MM.1S (cell line): ENCODE measurements at regions not wholly inside any gene's neighbourhood (a gene's known extent, or its start where the extent isn't known, plus 50 kb on each side); places are given as distances from the start of the nearest gene placed in this dataset.

ENCODE experiments used
- DNase-seq: peaks from one replicate; pipeline ENCODE4 v3.0.0-alpha.2; 2015
- H2AFZ ChIP-seq: fragments of 300-600 bp; sonication (generic); 2 replicates; pipeline ENCODE4 v1.6.0; 2016; ENCODE audit warnings: antibody characterized with exemption, low read length
- H3F3A ChIP-seq: fragments of 300-600 bp; sonication (generic); 2 replicates; pipeline ENCODE4 v1.6.1; 2016; ENCODE audit warnings: mild to moderate bottlenecking, antibody characterized with exemption, low read length, moderate library complexity, mixed read lengths; ENCODE audit not compliant: insufficient read depth
- H3K27ac ChIP-seq: fragments of 300-600 bp; sonication (generic); 2 replicates; pipeline ENCODE4 v1.5.1; 2016; ENCODE audit warnings: mild to moderate bottlenecking, low read length
- H3K27me3 ChIP-seq: fragments of 300-600 bp; sonication (generic); replicated peaks from 2 replicates; pipeline ENCODE4 v1.6.0; 2016; ENCODE audit warnings: low read length; ENCODE audit not compliant: insufficient read depth
- H3K36me3 ChIP-seq: fragments of 300-600 bp; sonication (generic); replicated peaks from 2 replicates; pipeline ENCODE4 v1.6.1; 2016; ENCODE audit warnings: mild to moderate bottlenecking, low read length, mixed read lengths; ENCODE audit not compliant: insufficient read depth
- H3K4me1 ChIP-seq: fragments of 300-600 bp; sonication (generic); 2 replicates; pipeline ENCODE4 v1.6.1; 2016; ENCODE audit warnings: low read length, mixed read lengths
- H3K4me2 ChIP-seq: fragments of 300-600 bp; sonication (generic); 2 replicates; pipeline ENCODE4 v1.6.0; 2016; ENCODE audit warnings: low read depth, low read length
- H3K4me3 ChIP-seq: fragments of 300-600 bp; sonication (generic); 2 replicates; pipeline ENCODE4 v1.5.1; 2016; ENCODE audit warnings: low read length, mixed read lengths
- H3K79me2 ChIP-seq: fragments of 300-600 bp; sonication (generic); 2 replicates; pipeline ENCODE4 v1.6.1; 2016; ENCODE audit warnings: mixed run types, low read length, mixed read lengths
- H3K9ac ChIP-seq: fragments of 300-600 bp; sonication (generic); 2 replicates; pipeline ENCODE4 v1.6.1; 2016; ENCODE audit warnings: low read length, mixed read lengths
- H3K9me2 ChIP-seq: fragments of 300-600 bp; sonication (generic); replicated peaks from 2 replicates; pipeline ENCODE4 v1.6.1; 2016; ENCODE audit warnings: mild to moderate bottlenecking, low read length, mixed read lengths; ENCODE audit not compliant: insufficient read depth
- H3K9me3 ChIP-seq: fragments of 300-600 bp; sonication (generic); replicated peaks from 2 replicates; pipeline ENCODE4 v1.6.1; 2016; ENCODE audit warnings: mild to moderate bottlenecking, low read length, mixed read lengths; ENCODE audit not compliant: insufficient read depth
- H4K20me1 ChIP-seq: fragments of 300-600 bp; sonication (generic); 2 replicates; pipeline ENCODE4 v1.6.1; 2016; ENCODE audit warnings: mild to moderate bottlenecking, low read length, moderate library complexity, mixed read lengths; ENCODE audit not compliant: insufficient read depth
- EZH2 ChIP-seq: fragments of 300-600 bp; sonication (generic); optimal IDR thresholded peaks from 2 replicates; pipeline ENCODE3; 2017; ENCODE audit warnings: low read depth, mild to moderate bottlenecking, antibody characterized with exemption, low read length, mixed read lengths
- EZH2phosphoT487 ChIP-seq: fragments of 300-600 bp; sonication (generic); IDR thresholded peaks from 2 replicates; pipeline ENCODE4 v1.6.1; 2018; ENCODE audit warnings: antibody characterized with exemption, low read length
- TF ChIP-seq, protein P1 (sequence below): fragments of 300-600 bp; sonication (generic); IDR thresholded peaks from 2 replicates; pipeline ENCODE4 v1.5.1; 2016; ENCODE audit warnings: antibody characterized with exemption, low read length, mixed read lengths

DNA sequence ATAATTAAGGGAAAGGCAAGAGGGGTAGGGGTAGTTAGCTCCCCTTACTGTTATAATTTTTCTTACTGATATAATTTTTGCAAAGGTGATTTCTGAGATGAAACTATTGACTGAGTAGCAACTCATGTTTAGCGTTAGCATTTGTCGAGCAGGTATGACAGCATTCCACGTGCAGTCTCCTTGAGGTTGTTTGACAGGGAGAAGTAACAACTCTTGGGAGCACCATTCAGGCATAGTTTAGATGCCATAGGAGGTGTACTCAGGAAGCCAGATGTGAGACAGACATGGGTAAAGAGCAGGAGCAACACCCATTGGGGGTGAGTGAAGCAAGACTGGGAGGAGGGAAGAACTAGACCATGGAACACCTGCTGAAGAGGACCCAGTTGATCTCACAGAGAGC, 96.6 kb upstream of the KLF6 start:
- Histone ChIP-seq H2AFZ (no peak overlapping the region), H3K4me3 (no peak overlapping the region), H3K4me2 (no peak overlapping the region), H3K9me3 (no peaks in the 10 kb centered on the region), H3K79me2 (no peaks in the 10 kb centered on the region), H3K27me3 (no peaks in the 10 kb centered on the region), H3K9me2 (no peaks in the 10 kb centered on the region), H3K4me1 (peaks cover 8% of the 10 kb centered on the region; the same call in 1 of the 2 replicates), H3K27ac (no peak overlapping the region), H3F3A (peaks cover under 1% of the 10 kb centered on the region; the same call in 1 of the 2 replicates), H3K9ac (no peak overlapping the region), H3K36me3 (no peaks in the 10 kb centered on the region), H4K20me1 (no peaks in the 10 kb centered on the region)
- TF ChIP-seq, protein P1, sequence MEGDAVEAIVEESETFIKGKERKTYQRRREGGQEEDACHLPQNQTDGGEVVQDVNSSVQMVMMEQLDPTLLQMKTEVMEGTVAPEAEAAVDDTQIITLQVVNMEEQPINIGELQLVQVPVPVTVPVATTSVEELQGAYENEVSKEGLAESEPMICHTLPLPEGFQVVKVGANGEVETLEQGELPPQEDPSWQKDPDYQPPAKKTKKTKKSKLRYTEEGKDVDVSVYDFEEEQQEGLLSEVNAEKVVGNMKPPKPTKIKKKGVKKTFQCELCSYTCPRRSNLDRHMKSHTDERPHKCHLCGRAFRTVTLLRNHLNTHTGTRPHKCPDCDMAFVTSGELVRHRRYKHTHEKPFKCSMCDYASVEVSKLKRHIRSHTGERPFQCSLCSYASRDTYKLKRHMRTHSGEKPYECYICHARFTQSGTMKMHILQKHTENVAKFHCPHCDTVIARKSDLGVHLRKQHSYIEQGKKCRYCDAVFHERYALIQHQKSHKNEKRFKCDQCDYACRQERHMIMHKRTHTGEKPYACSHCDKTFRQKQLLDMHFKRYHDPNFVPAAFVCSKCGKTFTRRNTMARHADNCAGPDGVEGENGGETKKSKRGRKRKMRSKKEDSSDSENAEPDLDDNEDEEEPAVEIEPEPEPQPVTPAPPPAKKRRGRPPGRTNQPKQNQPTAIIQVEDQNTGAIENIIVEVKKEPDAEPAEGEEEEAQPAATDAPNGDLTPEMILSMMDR: no peak
- TF ChIP-seq EZH2phosphoT487 (no peak), EZH2 (no peak)
- no peak for DNase-seq

DNA sequence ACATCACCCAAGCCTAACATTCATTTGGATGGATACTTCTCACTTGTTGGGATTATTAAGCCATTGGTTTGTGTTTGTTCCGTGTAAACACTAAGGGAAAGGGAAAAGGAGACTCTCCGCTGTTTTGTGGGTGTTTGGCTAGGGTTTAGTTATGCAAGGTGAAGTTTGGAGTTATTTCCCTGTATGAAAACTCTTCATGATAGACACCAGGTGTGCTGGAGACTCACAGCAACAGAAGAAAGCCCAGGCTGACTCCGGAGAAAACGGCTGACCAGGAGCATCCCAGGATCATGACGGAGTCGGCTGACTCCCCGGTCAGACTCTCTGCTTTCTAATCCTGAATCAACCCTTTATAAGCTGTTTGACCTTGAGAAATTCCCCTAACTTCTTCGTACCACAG, 94.1 kb upstream of the KLF6 start:
- DNase-seq: no peak
- no peaks in the 10 kb centered on the region for H3K9me3 ChIP-seq
- no peaks in the 10 kb centered on the region for H3K9me2 ChIP-seq
- H3K4me1 ChIP-seq: peaks cover 27% of the 10 kb centered on the region
- no peak overlapping the region for H3K4me2 ChIP-seq
- H3K9ac ChIP-seq: no peak overlapping the region
- no peaks in the 10 kb centered on the region for H4K20me1 ChIP-seq
- H3K79me2 ChIP-seq: no peaks in the 10 kb centered on the region
- H2AFZ ChIP-seq: no peak overlapping the region
- H3K36me3 ChIP-seq: no peaks in the 10 kb centered on the region
- no peak overlapping the region for H3K27ac ChIP-seq
- no peaks in the 10 kb centered on the region for H3K27me3 ChIP-seq
- H3F3A ChIP-seq: peaks cover 26% of the 10 kb centered on the region
- no peak overlapping the region for H3K4me3 ChIP-seq
- no peak for TF ChIP-seq EZH2phosphoT487
- TF ChIP-seq, protein P1: no peak
- TF ChIP-seq EZH2: no peak

DNA sequence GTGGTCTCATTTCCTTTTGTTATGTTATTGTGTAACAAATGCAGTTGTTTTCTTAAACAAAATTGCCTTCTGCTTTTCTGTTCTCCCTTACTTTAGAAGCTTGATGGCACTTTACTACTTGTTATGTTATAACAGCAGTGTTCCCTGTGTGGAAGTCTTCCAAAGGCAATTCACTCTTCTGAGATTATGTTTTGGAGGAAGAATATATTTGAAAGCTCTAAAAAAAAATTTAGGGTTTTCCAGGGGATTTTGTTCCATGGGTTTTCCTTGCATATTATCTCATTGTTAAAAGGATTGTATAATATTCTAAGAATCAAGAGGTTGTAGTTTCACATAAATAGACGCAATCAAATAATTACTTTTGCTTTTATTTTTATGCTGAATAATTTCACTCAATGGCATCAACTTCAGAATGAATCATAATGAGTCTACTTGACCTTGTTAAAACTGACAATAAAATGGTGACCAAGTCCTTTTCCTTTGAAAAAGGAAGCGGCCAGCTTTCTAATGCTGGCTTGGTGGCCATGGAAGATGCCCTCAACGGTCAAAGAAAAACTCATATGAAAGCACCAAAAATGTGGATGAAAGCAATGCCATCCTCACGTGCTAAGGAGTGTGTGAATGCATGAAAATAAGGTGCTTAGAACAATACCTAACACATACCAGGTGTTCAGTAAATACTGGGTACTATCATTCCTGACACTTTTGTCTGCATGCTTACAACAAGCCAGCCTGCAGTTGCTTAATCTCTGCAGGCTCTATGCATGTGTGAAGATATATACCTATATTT, 92.4 kb upstream of the KLF6 start:
- DNase-seq: no peak
- H3K27me3 ChIP-seq: no peaks in the 10 kb centered on the region
- H3K4me3 ChIP-seq: no peak overlapping the region
- no peak overlapping the region for H3K9ac ChIP-seq
- no peak overlapping the region for H2AFZ ChIP-seq
- H3K27ac ChIP-seq: no peak overlapping the region
- H3K4me2 ChIP-seq: no peak overlapping the region
- peaks cover 40% of the 10 kb centered on the region for H3K4me1 ChIP-seq
- H3K79me2 ChIP-seq: no peaks in the 10 kb centered on the region
- no peaks in the 10 kb centered on the region for H3K36me3 ChIP-seq
- H3K9me2 ChIP-seq: no peaks in the 10 kb centered on the region
- no peaks in the 10 kb centered on the region for H4K20me1 ChIP-seq
- H3K9me3 ChIP-seq: no peaks in the 10 kb centered on the region
- TF ChIP-seq, protein P1: no peak
- TF ChIP-seq EZH2phosphoT487 (no peak), EZH2 (no peak)
- peaks cover 27% of the 10 kb centered on the region for H3F3A ChIP-seq
